Thyroid gland (tissue), 4 donors: ENCODE measurements at regions not wholly inside any gene's neighbourhood (a gene's known extent, or its start where the extent isn't known, plus 50 kb on each side); places are given as distances from the start of the nearest gene placed in this dataset.
"Not testable (repeated sequence)": the region's sequence is repeated elsewhere in the genome, so short reads cannot be mapped to it uniquely, and the experiment has no call there.

Source experiments
- DNase-seq, 2 donors: peaks; one replicate each; pipeline ENCODE4 v3.0.0-alpha.2; 2019
- H3K27ac ChIP-seq, 3 donors: fragments of 200-600 bp; sonication (generic); 1 replicate in 2 of 3; 2 replicates in 1 of 3; pipeline ENCODE4 v1.5.1; 2016 to 2019; ENCODE audit warnings: mild to moderate bottlenecking in 1 of 3, moderate library complexity in 1 of 3
- H3K27me3 ChIP-seq: fragments of 200-600 bp; sonication (generic); one replicate; pipeline ENCODE4 v1.5.1; 2019
- H3K36me3 ChIP-seq, 2 donors: fragments of 200-600 bp; sonication (generic); one replicate each; pipeline ENCODE4 v1.5.1; 2016 to 2019
- H3K4me1 ChIP-seq, 2 donors: fragments of 200-600 bp; sonication (generic); one replicate each; pipeline ENCODE4 v1.5.1; 2017 to 2019
- H3K4me3 ChIP-seq, 3 donors: fragments of 200-600 bp; sonication (generic); replicated peaks in 1 of 3; 1 replicate in 2 of 3; 2 replicates in 1 of 3; pipeline ENCODE4 v1.5.1; 2016; ENCODE audit warnings: mild to moderate bottlenecking in 1 of 3
- H3K9me3 ChIP-seq: fragments of 200-600 bp; sonication (generic); one replicate; pipeline ENCODE4 v1.5.1; 2017
- POLR2A ChIP-seq, 2 donors: fragments of 450-650 bp; IDR thresholded peaks; one replicate each; pipeline ENCODE4 v1.6.1; 2017; ENCODE audit warnings: antibody characterized with exemption in 2 of 2, mild to moderate bottlenecking in 2 of 2, moderate library complexity in 1 of 2
- WGBS, 2 donors: methylation state at CpG; one replicate each; pipeline ENCODE4 v1.1.5; 2017; 5-methylcytosine and 5-hydroxymethylcytosine counted together
- intact Hi-C: fragments of 100-400 bp; cut with DNase I; formaldehyde crosslinking; loops from one replicate; pipeline ENCODE4 v1.15.1; 2023
- TF ChIP-seq, protein P1 (sequence below), 6 experiments: fragments of 200-600 bp in 3 of 6; fragments of 450-650 bp in 3 of 6; sonication (generic) in 3 of 6; IDR thresholded peaks; one replicate each; pipeline ENCODE4 v1.5.1; 2016 to 2019; ENCODE audit warnings: antibody characterized with exemption in 6 of 6, mild to moderate bottlenecking in 2 of 6, inconsistent platforms in 1 of 6, moderate library complexity in 1 of 6

DNA sequence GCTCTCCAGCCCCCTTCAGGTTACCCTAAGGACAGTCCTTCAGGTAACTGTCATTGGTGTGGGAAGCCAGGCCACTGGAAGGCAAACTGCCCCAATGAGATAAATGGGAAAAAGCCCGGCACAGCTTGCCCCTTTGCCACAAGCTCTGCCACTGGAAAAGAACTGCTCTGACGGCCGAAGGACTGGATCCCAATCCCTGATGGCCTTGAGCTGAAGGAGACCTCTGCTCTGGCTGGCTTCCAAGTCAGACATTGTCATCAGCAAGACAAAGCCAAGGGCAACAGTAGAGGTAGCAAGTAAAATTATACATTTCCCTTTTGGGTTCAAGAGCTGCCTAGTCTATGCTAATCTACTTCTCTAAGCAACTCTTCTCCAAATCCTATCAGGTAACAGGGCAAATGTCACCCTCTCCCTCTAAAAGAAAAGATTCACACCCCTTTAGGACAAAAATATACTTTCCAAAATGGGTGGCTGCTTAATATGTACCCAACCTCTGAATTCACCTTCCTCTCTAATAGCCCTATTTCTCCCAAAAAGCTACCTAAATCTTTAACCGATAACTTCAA, 145.8 kb downstream of the ADSS2 start:
- intact Hi-C loops = no loop called here
- 90 to 92% methylated on average over 4 of the region's 4 CpGs for WGBS, 2 donors
- TF ChIP-seq, protein P1, sequence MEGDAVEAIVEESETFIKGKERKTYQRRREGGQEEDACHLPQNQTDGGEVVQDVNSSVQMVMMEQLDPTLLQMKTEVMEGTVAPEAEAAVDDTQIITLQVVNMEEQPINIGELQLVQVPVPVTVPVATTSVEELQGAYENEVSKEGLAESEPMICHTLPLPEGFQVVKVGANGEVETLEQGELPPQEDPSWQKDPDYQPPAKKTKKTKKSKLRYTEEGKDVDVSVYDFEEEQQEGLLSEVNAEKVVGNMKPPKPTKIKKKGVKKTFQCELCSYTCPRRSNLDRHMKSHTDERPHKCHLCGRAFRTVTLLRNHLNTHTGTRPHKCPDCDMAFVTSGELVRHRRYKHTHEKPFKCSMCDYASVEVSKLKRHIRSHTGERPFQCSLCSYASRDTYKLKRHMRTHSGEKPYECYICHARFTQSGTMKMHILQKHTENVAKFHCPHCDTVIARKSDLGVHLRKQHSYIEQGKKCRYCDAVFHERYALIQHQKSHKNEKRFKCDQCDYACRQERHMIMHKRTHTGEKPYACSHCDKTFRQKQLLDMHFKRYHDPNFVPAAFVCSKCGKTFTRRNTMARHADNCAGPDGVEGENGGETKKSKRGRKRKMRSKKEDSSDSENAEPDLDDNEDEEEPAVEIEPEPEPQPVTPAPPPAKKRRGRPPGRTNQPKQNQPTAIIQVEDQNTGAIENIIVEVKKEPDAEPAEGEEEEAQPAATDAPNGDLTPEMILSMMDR (IDR thresholded peaks at IDR 0.05) = no peak
- TF ChIP-seq POLR2A (IDR thresholded peaks at IDR 0.05) = no peak

DNA sequence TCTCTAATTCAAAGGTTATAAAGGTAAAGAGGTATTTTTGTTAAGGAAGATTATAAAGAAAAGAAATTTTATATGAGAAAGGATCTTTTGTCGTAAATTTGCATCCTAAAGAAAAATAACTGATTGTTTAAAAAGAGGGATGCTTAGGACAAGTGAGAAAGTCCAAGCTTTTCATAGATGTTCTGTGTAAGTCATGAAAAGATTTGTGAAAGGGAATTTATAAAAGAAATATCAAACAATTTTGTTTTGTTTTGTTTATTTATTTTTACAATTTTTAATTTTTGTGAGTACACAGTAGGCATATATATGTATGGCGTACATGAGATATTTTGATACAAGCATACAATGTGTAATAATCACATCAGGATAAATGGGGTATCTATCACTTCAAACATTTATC, 145.2 kb downstream of the ADSS2 start:
- TF ChIP-seq, protein P1 (IDR thresholded peaks at IDR 0.05) = no peak
- TF ChIP-seq POLR2A (IDR thresholded peaks at IDR 0.05) = no peak
- intact Hi-C loops = no loop called here
- 97% methylated on average over 2 of the region's 2 CpGs for WGBS, 2 donors
- H3K27ac ChIP-seq = no peak overlapping the region
- H3K27me3 ChIP-seq = no peaks in the 10 kb centered on the region
- peaks cover 27% of the 10 kb centered on the region in 2 donors for H3K4me1 ChIP-seq
- H3K4me3 ChIP-seq = no peak overlapping the region
- no peak for DNase-seq
- H3K9me3 ChIP-seq = no peaks in the 10 kb centered on the region
- H3K36me3 ChIP-seq = no peaks in the 10 kb centered on the region

More for the DNA sequence above, 145.8 kb downstream of the ADSS2 start:
- no peaks in the 10 kb centered on the region for H3K9me3 ChIP-seq
- no peak overlapping the region for H3K27ac ChIP-seq
- H3K36me3 ChIP-seq = no peaks in the 10 kb centered on the region
- no peaks in the 10 kb centered on the region for H3K27me3 ChIP-seq
- no peak for DNase-seq
- H3K4me1 ChIP-seq = peaks cover 29 to 34% of the 10 kb centered on the region in 2 donors
- H3K4me3 ChIP-seq = no peak overlapping the region

DNA sequence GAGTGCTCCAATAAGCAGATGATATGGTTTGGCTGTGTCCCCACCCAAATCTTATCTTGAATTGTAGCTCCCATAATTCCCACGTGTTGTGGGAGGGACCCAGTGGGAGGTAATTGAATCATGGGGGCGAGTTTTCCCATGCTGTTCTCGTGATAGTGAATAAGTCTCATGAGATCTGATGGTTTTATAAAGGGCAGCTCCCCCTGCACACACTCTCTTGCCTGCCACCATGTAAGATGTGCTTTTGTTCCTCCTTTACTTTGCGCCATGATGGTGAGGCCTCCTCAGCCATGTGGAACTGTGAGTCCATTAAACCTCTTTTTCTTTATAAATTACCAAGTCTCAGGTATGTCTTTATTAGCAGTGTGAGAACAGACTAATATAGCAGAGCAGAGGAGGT, 142.5 kb downstream of the ADSS2 start:
- H3K9me3 ChIP-seq, H3K27ac ChIP-seq, H3K36me3 ChIP-seq, H3K27me3 ChIP-seq, DNase-seq, intact Hi-C loops, H3K4me3 ChIP-seq: not testable (repeated sequence)
- peaks cover 11 to 15% of the 10 kb centered on the region in 2 donors for H3K4me1 ChIP-seq
- 83 to 85% methylated on average over 4 of the region's 4 CpGs for WGBS, 2 donors

DNA sequence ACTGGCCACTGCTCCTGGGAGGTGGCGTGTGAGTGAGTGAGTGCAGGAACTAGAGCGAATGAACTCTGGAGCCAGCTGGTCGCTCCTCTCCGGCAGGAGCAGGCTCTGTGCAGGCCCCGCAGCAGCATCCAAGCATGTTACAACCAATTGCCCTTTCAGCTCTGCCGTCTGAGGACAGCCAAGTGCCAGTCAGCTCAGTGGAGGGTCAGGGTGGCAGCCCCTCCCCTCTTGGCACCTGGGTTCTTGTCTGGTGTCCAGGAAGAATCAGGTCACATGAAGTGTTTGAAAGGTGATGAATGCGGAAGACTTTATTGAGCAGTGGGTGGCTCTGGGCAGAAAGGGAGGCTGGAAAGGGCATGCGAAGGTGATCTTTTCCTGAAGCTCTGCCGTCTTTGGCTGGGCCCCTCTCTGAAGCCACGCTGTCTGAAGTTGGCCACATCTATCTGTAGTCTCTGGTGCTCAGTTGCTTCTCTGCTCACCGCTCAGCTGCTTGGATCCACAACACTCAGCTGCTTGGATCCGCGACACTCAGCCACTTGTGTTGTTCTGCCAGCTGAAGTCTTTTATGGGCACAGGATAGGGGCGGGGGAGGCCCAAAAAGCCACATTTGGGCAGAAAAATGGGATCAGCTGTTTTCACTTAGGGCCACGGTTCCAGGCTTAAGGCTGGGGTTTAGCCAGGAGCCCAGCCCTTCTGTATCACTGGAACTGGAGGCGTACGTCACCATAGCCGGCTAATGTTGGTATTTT, 139.8 kb downstream of the ADSS2 start:
- Histone ChIP-seq H3K27me3 (no peaks in the 10 kb centered on the region), H3K9me3 (no peaks in the 10 kb centered on the region), H3K4me1 (peaks cover 15 to 22% of the 10 kb centered on the region in 2 donors), H3K36me3 (no peaks in the 10 kb centered on the region), H3K27ac (peak overlapping the region; percentile 73 to 89 (median 80)), H3K4me3 (no peak overlapping the region)
- peak; percentile 67 to 79 for DNase-seq
- intact Hi-C loops = no loop called here
- 78 to 82% methylated on average over 18 of the region's 18 CpGs for WGBS, 2 donors
- TF ChIP-seq, protein P1 (IDR thresholded peaks at IDR 0.05) = no peak
- peak in 1 of 2 donors; percentile 54 for TF ChIP-seq POLR2A (IDR thresholded peaks at IDR 0.05)

DNA sequence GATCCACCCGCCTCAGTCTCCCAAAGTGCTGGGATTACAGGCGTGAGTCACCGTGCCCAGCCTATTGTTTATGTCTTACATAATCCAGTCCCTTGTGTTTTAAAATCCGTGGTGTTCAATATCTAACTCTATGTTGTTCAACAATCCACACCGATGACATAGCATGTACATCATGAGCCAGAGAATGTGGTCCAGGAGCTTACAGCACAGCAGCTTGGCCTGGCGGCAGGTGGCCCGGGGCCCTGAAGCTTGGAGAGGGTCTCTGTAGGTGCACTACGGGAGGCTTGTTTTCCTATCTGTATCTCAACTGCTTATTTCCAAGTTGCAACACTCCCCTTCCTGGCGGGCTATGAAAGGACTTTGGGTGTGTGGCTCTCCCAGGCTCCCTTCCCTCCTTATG, 138.4 kb downstream of the ADSS2 start:
- no peak for TF ChIP-seq POLR2A (IDR thresholded peaks at IDR 0.05)
- TF ChIP-seq, protein P1 (IDR thresholded peaks at IDR 0.05) = no peak
- 96 to 99% methylated on average over 9 of the region's 9 CpGs for WGBS, 2 donors
- DNase-seq = no peak
- intact Hi-C loops = no loop called here
- no peak overlapping the region for H3K4me3 ChIP-seq
- H3K27ac ChIP-seq = peak overlapping the region in 1 of 3 donors; percentile 89
- H3K4me1 ChIP-seq = peaks cover 15 to 22% of the 10 kb centered on the region in 2 donors
- no peaks in the 10 kb centered on the region for H3K27me3 ChIP-seq
- H3K36me3 ChIP-seq = no peaks in the 10 kb centered on the region
- H3K9me3 ChIP-seq = no peaks in the 10 kb centered on the region
